Tongue (tissue), 1 donor: ENCODE measurements at regions not wholly inside any gene's neighbourhood (a gene's known extent, or its start where the extent isn't known, plus 50 kb on each side); places are given as distances from the start of the nearest gene placed in this dataset.

Experiments used
- DNase-seq: peaks from one replicate; pipeline ENCODE4 v3.0.0-alpha.2; 2015

GRCh38 chr16:85293904-85294642 is 181.8 kb upstream of the CIBAR2 start:
- no peak for DNase-seq

GRCh38 chr16:85294810-85295508 is 182.7 kb upstream of the CIBAR2 start:
- no peak for DNase-seq

GRCh38 chr16:85296859-85297660 is 184.8 kb upstream of the CIBAR2 start:
- no peak for DNase-seq

GRCh38 chr16:85297881-85298280 is 185.6 kb upstream of the CIBAR2 start:
- DNase-seq = no peak

- no peak for DNase-seq
These were observed 188.2 kb upstream of the CIBAR2 start for GRCh38 chr16:85300406-85300968.

GRCh38 chr16:85301231-85301630 is 189.0 kb upstream of the CIBAR2 start:
- no peak for DNase-seq

GRCh38 chr16:85302018-85302847 is 190.0 kb upstream of the CIBAR2 start:
- no peak for DNase-seq

- no peak for DNase-seq
These were observed 190.6 kb upstream of the CIBAR2 start for GRCh38 chr16:85302848-85303353.

- DNase-seq = peak; percentile 74
These were observed 191.1 kb upstream of the CIBAR2 start for GRCh38 chr16:85303354-85303883.

GRCh38 chr16:85304337-85304736 is 192.1 kb upstream of the CIBAR2 start:
- DNase-seq = no peak

GRCh38 chr16:85306071-85306792 is 194.0 kb upstream of the CIBAR2 start:
- DNase-seq = peak; percentile 79

GRCh38 chr16:85306793-85307551 is 194.7 kb upstream of the CIBAR2 start:
- DNase-seq = no peak

- no peak for DNase-seq
These were observed 195.5 kb upstream of the CIBAR2 start for GRCh38 chr16:85307552-85308364.

GRCh38 chr16:85308611-85309540 is 196.6 kb upstream of the CIBAR2 start:
- DNase-seq = no peak

GRCh38 chr16:85309656-85310587 is 197.7 kb upstream of the CIBAR2 start:
- DNase-seq = peak; percentile 93

- DNase-seq = peak; percentile 81
These were observed 198.8 kb upstream of the CIBAR2 start for GRCh38 chr16:85310868-85311585.
